Muscle layer of colon (tissue), 2 donors: ENCODE measurements at regions not wholly inside any gene's neighbourhood (a gene's known extent, or its start where the extent isn't known, plus 50 kb on each side); places are given as distances from the start of the nearest gene placed in this dataset.

Experiments
- H3K27ac ChIP-seq: one replicate; pipeline ENCODE4 v1.7.0; 2013; ENCODE audit warnings: low read depth, mild to moderate bottlenecking, low read length, moderate library complexity
- H3K27me3 ChIP-seq, 2 donors: one replicate each; pipeline ENCODE4 v1.7.0; 2013; ENCODE audit warnings: low read length in 2 of 2, mild to moderate bottlenecking in 2 of 2; ENCODE audit not compliant: insufficient read depth in 2 of 2, control insufficient read depth in 1 of 2
- H3K36me3 ChIP-seq: one replicate; pipeline ENCODE4 v1.7.0; 2013; ENCODE audit warnings: mild to moderate bottlenecking, low read length; ENCODE audit not compliant: insufficient read depth
- H3K4me1 ChIP-seq: one replicate; pipeline ENCODE4 v1.7.0; 2013; ENCODE audit warnings: mild to moderate bottlenecking, low read length; ENCODE audit not compliant: insufficient read depth
- H3K4me3 ChIP-seq, 2 donors: one replicate each; pipeline ENCODE4 v1.7.0; 2013; ENCODE audit warnings: low read length in 2 of 2, low read depth in 1 of 2, mild to moderate bottlenecking in 1 of 2, moderate library complexity in 1 of 2
- H3K9ac ChIP-seq: one replicate; pipeline ENCODE4 v1.7.0; 2013; ENCODE audit warnings: low read length
- H3K9me3 ChIP-seq: one replicate; pipeline ENCODE4 v1.7.0; 2013; ENCODE audit warnings: mild to moderate bottlenecking, low read length
- donor health status: abdominal sarcoma.
- donor health status: Adenocarcinoma of cecum.

DNA sequence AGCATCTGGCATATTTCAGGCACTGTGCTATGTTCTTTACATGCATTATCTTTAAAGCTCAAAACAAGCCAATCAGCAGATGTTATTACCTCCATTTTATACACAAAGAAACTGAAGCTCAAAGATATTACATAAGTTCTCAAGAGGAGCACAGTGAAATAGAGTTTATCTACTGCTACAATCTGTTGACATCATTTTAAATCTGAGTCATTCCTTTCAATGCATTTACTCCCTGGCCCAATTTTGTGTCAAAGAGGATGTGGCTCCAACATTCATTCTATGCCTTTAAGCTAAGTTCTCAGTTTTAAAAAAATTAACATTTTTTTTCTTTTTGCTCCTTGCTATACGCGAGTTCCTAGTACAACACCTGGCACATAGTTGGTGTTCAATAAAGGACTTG, 486.3 kb upstream of the ZNF462 start:
- no peaks in the 10 kb centered on the region for H3K27me3 ChIP-seq
- H3K9me3 ChIP-seq: no peaks in the 10 kb centered on the region
- H3K9ac ChIP-seq: no peak overlapping the region
- no peak overlapping the region for H3K4me3 ChIP-seq
- no peak overlapping the region for H3K27ac ChIP-seq
- H3K36me3 ChIP-seq: no peaks in the 10 kb centered on the region
- H3K4me1 ChIP-seq: no peaks in the 10 kb centered on the region

DNA sequence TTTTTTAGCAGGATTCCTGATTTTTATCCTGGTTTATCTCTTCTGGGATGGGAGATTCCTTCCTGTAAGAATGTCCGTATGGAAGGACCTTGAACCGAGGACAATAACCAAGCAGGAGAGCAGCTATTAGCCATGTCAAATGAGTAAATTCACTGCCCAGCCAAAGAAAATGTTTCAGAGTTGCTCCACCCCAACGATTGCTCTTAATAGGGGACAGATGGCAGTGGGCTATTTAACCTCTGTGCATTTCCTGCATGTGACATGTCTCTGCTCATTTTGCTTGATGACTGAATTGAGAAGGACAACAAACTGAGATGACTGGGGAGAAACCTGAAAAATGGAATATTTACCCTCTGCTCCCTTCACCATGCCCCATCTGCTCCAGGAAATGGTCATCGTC, 479.9 kb upstream of the ZNF462 start:
- Histone ChIP-seq H3K9me3 (no peaks in the 10 kb centered on the region), H3K36me3 (no peaks in the 10 kb centered on the region), H3K9ac (no peak overlapping the region), H3K4me1 (no peaks in the 10 kb centered on the region), H3K27ac (no peak overlapping the region), H3K27me3 (no peaks in the 10 kb centered on the region), H3K4me3 (no peak overlapping the region)

DNA sequence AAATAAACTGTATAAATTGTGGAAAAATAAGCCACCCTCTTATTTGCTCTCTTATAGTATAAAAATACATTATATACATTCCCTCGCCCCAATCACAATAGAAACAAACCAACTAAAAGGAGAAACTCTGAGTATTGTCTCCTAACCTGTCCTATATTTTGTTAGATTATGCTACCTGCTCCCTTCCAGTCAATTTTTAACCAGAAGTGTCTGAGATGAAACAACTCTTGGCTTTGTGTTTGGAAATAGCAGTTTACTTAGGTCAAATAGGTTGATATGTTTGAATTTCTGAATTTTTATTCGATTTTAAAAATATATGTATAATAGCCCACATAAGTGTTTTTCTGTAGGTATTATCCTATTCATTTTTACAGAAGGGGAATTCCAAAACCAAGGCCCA, 475.0 kb upstream of the ZNF462 start:
- Histone ChIP-seq H3K9ac (no peak overlapping the region), H3K4me1 (no peaks in the 10 kb centered on the region), H3K27me3 (no peaks in the 10 kb centered on the region), H3K9me3 (no peaks in the 10 kb centered on the region), H3K36me3 (no peaks in the 10 kb centered on the region), H3K4me3 (no peak overlapping the region), H3K27ac (no peak overlapping the region)

DNA sequence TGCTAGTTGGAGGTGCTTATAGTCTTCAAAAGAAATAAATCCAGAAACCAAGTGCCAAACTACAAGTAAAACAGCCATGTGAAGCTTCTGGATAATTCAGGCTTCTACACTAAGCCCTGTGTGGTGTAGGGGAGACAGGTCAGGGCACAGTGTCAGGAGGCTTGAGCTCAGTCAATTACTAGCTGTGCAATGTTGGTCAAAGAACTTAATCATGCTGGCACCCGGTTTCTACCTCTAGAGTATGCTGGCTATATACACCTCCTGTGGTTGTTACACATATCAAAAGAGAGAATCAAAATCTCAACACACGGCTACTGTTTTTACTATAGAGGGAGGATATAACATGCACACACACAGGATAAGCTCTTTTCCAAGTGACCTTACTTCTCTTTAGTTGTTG, 469.7 kb upstream of the ZNF462 start:
- H3K9me3 ChIP-seq: no peaks in the 10 kb centered on the region
- H3K9ac ChIP-seq: no peak overlapping the region
- H3K27me3 ChIP-seq: no peaks in the 10 kb centered on the region
- H3K36me3 ChIP-seq: no peaks in the 10 kb centered on the region
- H3K27ac ChIP-seq: no peak overlapping the region
- no peak overlapping the region for H3K4me3 ChIP-seq
- no peaks in the 10 kb centered on the region for H3K4me1 ChIP-seq

DNA sequence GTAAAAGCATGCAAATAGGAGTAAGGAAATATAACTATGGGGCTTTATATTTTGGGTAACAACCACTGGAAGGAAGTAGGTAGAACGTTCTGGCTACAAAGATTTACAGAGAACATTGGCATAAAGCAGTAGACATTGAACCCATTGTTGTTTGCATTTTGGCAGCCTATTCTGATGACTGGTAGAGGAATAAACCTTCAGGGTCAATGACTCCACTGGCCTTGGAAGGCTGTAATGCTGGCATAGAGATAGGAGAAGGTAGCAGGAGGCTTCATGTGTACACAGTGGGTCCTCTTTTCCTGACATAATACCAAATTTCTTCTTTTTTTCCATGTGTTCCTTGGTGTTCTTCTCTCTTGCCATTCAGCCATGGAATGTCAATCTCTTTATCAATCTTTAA, 462.8 kb upstream of the ZNF462 start:
- Histone ChIP-seq H3K27ac (no peak overlapping the region), H3K4me3 (no peak overlapping the region), H3K9ac (no peak overlapping the region), H3K27me3 (no peaks in the 10 kb centered on the region), H3K9me3 (no peaks in the 10 kb centered on the region), H3K36me3 (no peaks in the 10 kb centered on the region), H3K4me1 (no peaks in the 10 kb centered on the region)

DNA sequence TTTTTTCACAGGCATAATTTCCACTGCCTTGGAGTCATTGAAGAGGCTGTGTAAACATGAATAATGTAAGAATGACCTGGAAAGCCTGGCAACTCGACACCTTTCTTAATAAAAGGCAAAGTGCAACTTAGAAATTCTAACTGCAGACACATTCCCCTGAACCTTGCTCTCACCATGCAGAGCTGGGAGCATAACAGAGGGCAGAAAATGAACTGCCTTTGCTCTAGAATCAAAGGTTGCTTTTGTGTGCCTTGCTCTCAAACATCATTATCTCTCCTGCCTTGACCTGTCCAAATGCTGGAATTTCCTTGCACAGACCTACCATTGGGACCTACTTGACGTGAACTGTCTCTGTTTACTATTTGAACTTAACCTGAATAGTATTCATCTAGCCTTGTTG, 462.0 kb upstream of the ZNF462 start:
- H3K4me3 ChIP-seq: no peak overlapping the region
- no peak overlapping the region for H3K27ac ChIP-seq
- H3K4me1 ChIP-seq: no peaks in the 10 kb centered on the region
- no peak overlapping the region for H3K9ac ChIP-seq
- H3K36me3 ChIP-seq: no peaks in the 10 kb centered on the region
- H3K27me3 ChIP-seq: no peaks in the 10 kb centered on the region
- no peaks in the 10 kb centered on the region for H3K9me3 ChIP-seq

DNA sequence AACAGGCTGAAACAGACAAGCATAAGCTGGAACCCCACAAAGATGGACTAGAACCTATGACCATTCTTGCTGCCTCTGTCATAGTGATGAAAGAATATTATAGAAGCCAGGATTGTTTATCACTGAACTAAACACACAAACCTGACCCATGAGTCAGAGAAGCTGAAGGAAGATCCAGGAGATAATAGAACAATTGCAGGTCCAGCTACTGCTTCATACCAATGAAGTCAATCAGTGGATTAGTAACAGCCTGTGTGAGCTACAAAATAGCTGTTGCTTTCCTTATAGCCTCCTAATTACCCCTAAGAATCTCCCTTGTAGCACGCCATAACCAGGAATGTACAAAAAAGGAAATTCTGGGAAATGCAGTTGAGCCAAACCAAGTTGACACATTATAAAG, 459.9 kb upstream of the ZNF462 start:
- H3K4me3 ChIP-seq: no peak overlapping the region
- H3K27ac ChIP-seq: no peak overlapping the region
- H3K27me3 ChIP-seq: no peaks in the 10 kb centered on the region
- no peak overlapping the region for H3K9ac ChIP-seq
- no peaks in the 10 kb centered on the region for H3K9me3 ChIP-seq
- no peaks in the 10 kb centered on the region for H3K36me3 ChIP-seq
- no peaks in the 10 kb centered on the region for H3K4me1 ChIP-seq

DNA sequence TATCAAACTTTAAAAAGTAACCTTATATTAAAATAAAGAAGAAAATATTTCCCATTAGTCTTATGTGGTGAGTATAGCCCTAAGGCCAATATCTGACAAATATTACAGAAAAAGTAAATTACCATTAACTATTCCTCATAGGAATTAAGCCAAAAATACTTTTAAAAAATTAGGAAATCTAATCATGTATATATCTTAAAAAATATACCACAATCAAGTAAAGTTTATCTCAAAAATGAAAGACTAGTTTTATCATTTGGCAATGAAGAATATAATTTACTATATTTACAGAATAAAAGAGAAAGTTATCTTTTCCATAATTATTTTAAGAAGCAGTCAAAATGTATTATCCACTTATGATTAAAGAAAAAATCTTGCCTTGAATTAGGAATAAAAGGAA, 458.8 kb upstream of the ZNF462 start:
- Histone ChIP-seq H3K9ac (no peak overlapping the region), H3K9me3 (no peaks in the 10 kb centered on the region), H3K36me3 (no peaks in the 10 kb centered on the region), H3K27me3 (no peaks in the 10 kb centered on the region), H3K27ac (no peak overlapping the region), H3K4me3 (no peak overlapping the region), H3K4me1 (no peaks in the 10 kb centered on the region)

DNA sequence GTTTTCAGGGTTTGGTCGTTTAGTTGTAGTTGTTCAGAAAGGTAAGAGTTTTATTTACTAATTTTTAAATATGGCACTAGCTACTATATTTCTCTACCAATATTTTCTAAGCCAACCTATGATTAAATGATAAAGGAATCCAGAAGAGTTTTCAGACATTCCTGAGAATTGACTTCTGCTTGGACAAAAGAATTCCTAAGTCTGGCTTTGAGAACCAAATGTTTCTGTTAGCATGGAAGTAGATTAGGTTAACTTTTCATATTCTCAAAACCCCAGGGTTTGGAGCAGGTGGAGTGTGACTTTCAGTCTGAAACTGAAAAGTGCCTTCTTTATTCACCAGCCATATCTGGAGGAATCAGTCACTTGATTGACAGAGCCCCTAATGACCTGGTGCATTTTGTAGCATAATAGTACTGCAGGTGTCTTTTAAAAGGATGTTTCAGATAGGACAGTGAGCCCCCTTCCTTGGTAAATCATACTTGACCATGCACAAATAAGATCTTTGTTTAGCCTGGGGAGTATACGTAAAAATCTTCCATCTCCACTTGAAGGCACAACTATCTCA, 457.0 kb upstream of the ZNF462 start:
- Histone ChIP-seq H3K4me3 (no peak overlapping the region), H3K27ac (no peak overlapping the region), H3K36me3 (no peaks in the 10 kb centered on the region), H3K9me3 (no peaks in the 10 kb centered on the region), H3K27me3 (no peaks in the 10 kb centered on the region), H3K9ac (no peak overlapping the region), H3K4me1 (no peaks in the 10 kb centered on the region)

DNA sequence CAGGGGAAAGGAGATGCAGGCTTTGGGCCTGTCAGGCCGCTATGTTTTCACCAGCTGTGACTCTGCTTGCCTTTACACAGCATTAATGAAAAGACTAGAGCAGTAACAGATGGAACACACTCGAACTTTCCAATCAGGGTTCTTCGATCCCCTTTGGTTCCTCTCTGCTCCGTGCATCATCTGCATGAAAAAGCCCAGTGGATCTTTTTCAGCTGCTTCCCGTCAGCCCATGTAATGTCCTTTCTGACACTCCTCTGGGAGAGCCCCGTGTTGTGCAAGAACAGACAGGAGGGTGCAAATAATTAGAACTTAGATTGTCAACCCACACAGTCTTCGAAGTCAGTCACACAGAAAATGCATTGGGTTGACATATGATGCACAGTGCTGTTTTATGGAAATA, 448.9 kb upstream of the ZNF462 start:
- Histone ChIP-seq H3K4me3 (no peak overlapping the region), H3K27me3 (no peaks in the 10 kb centered on the region), H3K9ac (no peak overlapping the region), H3K4me1 (no peaks in the 10 kb centered on the region), H3K36me3 (no peaks in the 10 kb centered on the region), H3K27ac (no peak overlapping the region), H3K9me3 (no peaks in the 10 kb centered on the region)

DNA sequence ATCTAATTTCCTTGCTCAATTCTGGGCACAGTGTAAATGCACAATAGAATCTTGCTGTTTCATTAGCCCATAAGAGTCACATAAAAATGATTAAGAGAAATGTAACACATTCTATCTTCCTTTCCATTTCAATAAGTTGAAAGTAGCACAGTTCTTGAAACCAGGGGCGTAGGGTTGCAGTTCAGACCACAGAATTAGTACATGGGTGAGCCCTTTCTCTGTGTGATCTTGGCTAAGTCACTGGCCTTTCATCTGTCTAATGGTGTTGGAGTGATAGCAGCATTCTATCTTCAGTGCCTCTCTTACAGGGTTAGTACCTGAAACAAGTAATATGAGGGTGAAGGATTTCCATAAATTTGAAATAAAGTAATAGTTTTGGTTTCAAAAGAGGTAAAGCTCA, 445.3 kb upstream of the ZNF462 start:
- no peak overlapping the region for H3K9ac ChIP-seq
- no peaks in the 10 kb centered on the region for H3K4me1 ChIP-seq
- H3K4me3 ChIP-seq: no peak overlapping the region
- H3K9me3 ChIP-seq: no peaks in the 10 kb centered on the region
- H3K36me3 ChIP-seq: no peaks in the 10 kb centered on the region
- no peaks in the 10 kb centered on the region for H3K27me3 ChIP-seq
- no peak overlapping the region for H3K27ac ChIP-seq

DNA sequence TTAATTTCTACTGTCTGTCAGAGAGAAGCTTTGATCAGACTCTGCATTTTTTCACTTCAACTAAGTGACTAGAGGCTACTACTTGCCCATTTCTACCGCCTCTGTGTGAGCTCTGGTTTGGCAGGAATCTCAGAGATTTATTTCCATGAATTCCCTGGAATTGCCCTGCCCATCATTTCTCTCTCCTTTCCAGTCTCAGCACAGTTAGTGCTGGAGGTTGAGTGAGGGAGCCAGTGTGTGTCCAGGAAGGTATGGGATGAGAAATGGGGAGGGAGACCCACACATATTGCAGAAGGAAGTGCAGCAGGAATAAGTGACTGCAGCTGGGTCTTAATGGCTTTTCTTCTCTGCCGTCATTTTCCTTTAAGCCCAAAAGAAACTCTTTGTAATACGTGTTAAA, 443.1 kb upstream of the ZNF462 start:
- H3K9me3 ChIP-seq: no peaks in the 10 kb centered on the region
- no peaks in the 10 kb centered on the region for H3K36me3 ChIP-seq
- no peak overlapping the region for H3K27ac ChIP-seq
- H3K4me3 ChIP-seq: no peak overlapping the region
- no peaks in the 10 kb centered on the region for H3K27me3 ChIP-seq
- no peaks in the 10 kb centered on the region for H3K4me1 ChIP-seq
- no peak overlapping the region for H3K9ac ChIP-seq
